WTC11 (cell line): ENCODE measurements at regions not wholly inside any gene's neighbourhood (a gene's known extent, or its start where the extent isn't known, plus 50 kb on each side); places are given as distances from the start of the nearest gene placed in this dataset.

Experiments used
- ARID4B ChIP-seq: sonication (generic); formaldehyde crosslinking; IDR thresholded peaks from 2 replicates; pipeline ENCODE4 v1.8.0; 2023; ENCODE audit warnings: missing genetic modification reagents, mild to moderate bottlenecking, borderline replicate concordance
- ESRRA ChIP-seq: sonication (generic); formaldehyde crosslinking; IDR thresholded peaks from 2 replicates; pipeline ENCODE4 v1.8.1; 2022; ENCODE audit warnings: mild to moderate bottlenecking, missing genetic modification reagents, borderline replicate concordance
- FOXK1 ChIP-seq: sonication (generic); formaldehyde crosslinking; IDR thresholded peaks from 2 replicates; pipeline ENCODE4 v1.8.0; 2022; ENCODE audit warnings: mild to moderate bottlenecking, moderate library complexity, missing genetic modification reagents
- GABPB1 ChIP-seq: sonication (generic); formaldehyde crosslinking; IDR thresholded peaks from 2 replicates; pipeline ENCODE4 v1.8.1; 2023; ENCODE audit warnings: mild to moderate bottlenecking, missing genetic modification reagents
- GRHL2 ChIP-seq: fragments of 250-450 bp; sonication (Bioruptor Pico); IDR thresholded peaks from 2 replicates; pipeline ENCODE4 v1.8.0; 2022; ENCODE audit warnings: mild to moderate bottlenecking, moderate library complexity; ENCODE audit not compliant: insufficient replicate concordance, severe bottlenecking
- JUN ChIP-seq: sonication (generic); formaldehyde crosslinking; IDR thresholded peaks from 2 replicates; pipeline ENCODE4 v1.8.0; 2023; ENCODE audit warnings: mild to moderate bottlenecking, missing genetic modification reagents
- KAT7 ChIP-seq: sonication (generic); formaldehyde crosslinking; IDR thresholded peaks from 2 replicates; pipeline ENCODE4 v1.8.1; 2023; ENCODE audit warnings: missing genetic modification reagents, mild to moderate bottlenecking, borderline replicate concordance
- MXD4 ChIP-seq: fragments of 250-450 bp; sonication (Bioruptor Pico); IDR thresholded peaks from 2 replicates; pipeline ENCODE4 v1.8.0; 2021; ENCODE audit warnings: mild to moderate bottlenecking, moderate library complexity, borderline replicate concordance
- OVOL2 ChIP-seq: fragments of 250-450 bp; sonication (Bioruptor Pico); IDR thresholded peaks from 2 replicates; pipeline ENCODE4 v1.9.0; 2021; ENCODE audit warnings: mild to moderate bottlenecking, borderline replicate concordance
- RELA ChIP-seq: sonication (generic); formaldehyde crosslinking; IDR thresholded peaks from 2 replicates; pipeline ENCODE4 v1.8.1; 2022; ENCODE audit warnings: missing genetic modification reagents, mild to moderate bottlenecking, borderline replicate concordance
- SMAD3 ChIP-seq: sonication (generic); formaldehyde crosslinking; IDR thresholded peaks from 2 replicates; pipeline ENCODE4 v1.8.0; 2022; ENCODE audit warnings: missing genetic modification reagents, mild to moderate bottlenecking, borderline replicate concordance
- TEAD4 ChIP-seq: sonication (generic); formaldehyde crosslinking; IDR thresholded peaks from 2 replicates; pipeline ENCODE4 v1.8.0; 2022; ENCODE audit warnings: mild to moderate bottlenecking, missing genetic modification reagents
- ZBTB21 ChIP-seq: sonication (generic); formaldehyde crosslinking; IDR thresholded peaks from 2 replicates; pipeline ENCODE4 v1.8.1; 2023; ENCODE audit warnings: mild to moderate bottlenecking, missing genetic modification reagents, borderline replicate concordance
- ZMAT4 ChIP-seq: fragments of 250-450 bp; sonication (Bioruptor Pico); IDR thresholded peaks from 2 replicates; pipeline ENCODE4 v1.9.0; 2021; ENCODE audit warnings: mild to moderate bottlenecking
- ZNF219 ChIP-seq: sonication (generic); formaldehyde crosslinking; IDR thresholded peaks from 2 replicates; pipeline ENCODE4 v1.8.0; 2023; ENCODE audit warnings: missing genetic modification reagents, mild to moderate bottlenecking, borderline replicate concordance
- ZNF281 ChIP-seq: sonication (generic); formaldehyde crosslinking; IDR thresholded peaks from 2 replicates; pipeline ENCODE4 v1.8.0; 2023; ENCODE audit warnings: mild to moderate bottlenecking, missing genetic modification reagents
- ZNF416 ChIP-seq: fragments of 250-450 bp; sonication (Bioruptor Pico); IDR thresholded peaks from 2 replicates; pipeline ENCODE4 v1.9.0; 2021; ENCODE audit warnings: mild to moderate bottlenecking, inconsistent platforms
- TF ChIP-seq, protein P1 (sequence below): sonication (generic); formaldehyde crosslinking; IDR thresholded peaks from 2 replicates; pipeline ENCODE4 v1.8.1; 2023; ENCODE audit warnings: mild to moderate bottlenecking, moderate library complexity, missing genetic modification reagents
- TF ChIP-seq, protein P2 (sequence below): fragments of 200-600 bp; IDR thresholded peaks from 2 replicates; pipeline ENCODE4 v1.8.0; 2022; ENCODE audit warnings: antibody characterized with exemption
- TF ChIP-seq, protein P3 (sequence below): fragments of 250-450 bp; sonication (Bioruptor Pico); IDR thresholded peaks from 2 replicates; pipeline ENCODE4 v1.8.0; 2021; ENCODE audit warnings: mild to moderate bottlenecking
- TF ChIP-seq, protein P4 (sequence below): sonication (generic); formaldehyde crosslinking; IDR thresholded peaks from 2 replicates; pipeline ENCODE4 v1.8.1; 2022; ENCODE audit warnings: mild to moderate bottlenecking, missing genetic modification reagents, moderate library complexity, borderline replicate concordance
- TF ChIP-seq, protein P5 (sequence below): sonication (generic); formaldehyde crosslinking; IDR thresholded peaks from 2 replicates; pipeline ENCODE4 v1.8.1; 2022; ENCODE audit warnings: low read depth, mild to moderate bottlenecking, moderate library complexity, missing genetic modification reagents, borderline replicate concordance

- TF ChIP-seq ARID4B: peak; percentile 6; the same call in 1 of the 2 replicates
- 0 out of 2 replicates have a peak, but pooled peaks have one; percentile 50 for TF ChIP-seq ZBTB21
- TF ChIP-seq, protein P1, sequence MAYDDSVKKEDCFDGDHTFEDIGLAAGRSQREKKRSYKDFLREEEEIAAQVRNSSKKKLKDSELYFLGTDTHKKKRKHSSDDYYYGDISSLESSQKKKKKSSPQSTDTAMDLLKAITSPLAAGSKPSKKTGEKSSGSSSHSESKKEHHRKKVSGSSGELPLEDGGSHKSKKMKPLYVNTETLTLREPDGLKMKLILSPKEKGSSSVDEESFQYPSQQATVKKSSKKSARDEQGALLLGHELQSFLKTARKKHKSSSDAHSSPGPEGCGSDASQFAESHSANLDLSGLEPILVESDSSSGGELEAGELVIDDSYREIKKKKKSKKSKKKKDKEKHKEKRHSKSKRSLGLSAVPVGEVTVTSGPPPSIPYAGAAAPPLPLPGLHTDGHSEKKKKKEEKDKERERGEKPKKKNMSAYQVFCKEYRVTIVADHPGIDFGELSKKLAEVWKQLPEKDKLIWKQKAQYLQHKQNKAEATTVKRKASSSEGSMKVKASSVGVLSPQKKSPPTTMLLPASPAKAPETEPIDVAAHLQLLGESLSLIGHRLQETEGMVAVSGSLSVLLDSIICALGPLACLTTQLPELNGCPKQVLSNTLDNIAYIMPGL (CRISPR knock-in tag): no peak
- TF ChIP-seq MXD4 (CRISPR knock-in tag): no peak
- peak; percentile 65; the same call in 1 of the 2 replicates for TF ChIP-seq ZNF219 (CRISPR knock-in tag)
- TF ChIP-seq, protein P2, sequence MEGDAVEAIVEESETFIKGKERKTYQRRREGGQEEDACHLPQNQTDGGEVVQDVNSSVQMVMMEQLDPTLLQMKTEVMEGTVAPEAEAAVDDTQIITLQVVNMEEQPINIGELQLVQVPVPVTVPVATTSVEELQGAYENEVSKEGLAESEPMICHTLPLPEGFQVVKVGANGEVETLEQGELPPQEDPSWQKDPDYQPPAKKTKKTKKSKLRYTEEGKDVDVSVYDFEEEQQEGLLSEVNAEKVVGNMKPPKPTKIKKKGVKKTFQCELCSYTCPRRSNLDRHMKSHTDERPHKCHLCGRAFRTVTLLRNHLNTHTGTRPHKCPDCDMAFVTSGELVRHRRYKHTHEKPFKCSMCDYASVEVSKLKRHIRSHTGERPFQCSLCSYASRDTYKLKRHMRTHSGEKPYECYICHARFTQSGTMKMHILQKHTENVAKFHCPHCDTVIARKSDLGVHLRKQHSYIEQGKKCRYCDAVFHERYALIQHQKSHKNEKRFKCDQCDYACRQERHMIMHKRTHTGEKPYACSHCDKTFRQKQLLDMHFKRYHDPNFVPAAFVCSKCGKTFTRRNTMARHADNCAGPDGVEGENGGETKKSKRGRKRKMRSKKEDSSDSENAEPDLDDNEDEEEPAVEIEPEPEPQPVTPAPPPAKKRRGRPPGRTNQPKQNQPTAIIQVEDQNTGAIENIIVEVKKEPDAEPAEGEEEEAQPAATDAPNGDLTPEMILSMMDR: no peak
- TF ChIP-seq ESRRA (CRISPR knock-in tag): peak; percentile 71
- TF ChIP-seq, protein P3, sequence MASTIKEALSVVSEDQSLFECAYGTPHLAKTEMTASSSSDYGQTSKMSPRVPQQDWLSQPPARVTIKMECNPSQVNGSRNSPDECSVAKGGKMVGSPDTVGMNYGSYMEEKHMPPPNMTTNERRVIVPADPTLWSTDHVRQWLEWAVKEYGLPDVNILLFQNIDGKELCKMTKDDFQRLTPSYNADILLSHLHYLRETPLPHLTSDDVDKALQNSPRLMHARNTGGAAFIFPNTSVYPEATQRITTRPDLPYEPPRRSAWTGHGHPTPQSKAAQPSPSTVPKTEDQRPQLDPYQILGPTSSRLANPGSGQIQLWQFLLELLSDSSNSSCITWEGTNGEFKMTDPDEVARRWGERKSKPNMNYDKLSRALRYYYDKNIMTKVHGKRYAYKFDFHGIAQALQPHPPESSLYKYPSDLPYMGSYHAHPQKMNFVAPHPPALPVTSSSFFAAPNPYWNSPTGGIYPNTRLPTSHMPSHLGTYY: no peak
- TF ChIP-seq OVOL2 (CRISPR knock-in tag): no peak
- no peak for TF ChIP-seq FOXK1 (CRISPR knock-in tag)
- TF ChIP-seq JUN: no peak; the same call in 1 of the 2 replicates
- no peak for TF ChIP-seq ZNF281
- TF ChIP-seq TEAD4 (CRISPR knock-in tag): no peak
- TF ChIP-seq ZMAT4 (CRISPR knock-in tag): no peak
- TF ChIP-seq GRHL2 (CRISPR knock-in tag): no peak
- peak; percentile 91 for TF ChIP-seq KAT7
- TF ChIP-seq, protein P4, sequence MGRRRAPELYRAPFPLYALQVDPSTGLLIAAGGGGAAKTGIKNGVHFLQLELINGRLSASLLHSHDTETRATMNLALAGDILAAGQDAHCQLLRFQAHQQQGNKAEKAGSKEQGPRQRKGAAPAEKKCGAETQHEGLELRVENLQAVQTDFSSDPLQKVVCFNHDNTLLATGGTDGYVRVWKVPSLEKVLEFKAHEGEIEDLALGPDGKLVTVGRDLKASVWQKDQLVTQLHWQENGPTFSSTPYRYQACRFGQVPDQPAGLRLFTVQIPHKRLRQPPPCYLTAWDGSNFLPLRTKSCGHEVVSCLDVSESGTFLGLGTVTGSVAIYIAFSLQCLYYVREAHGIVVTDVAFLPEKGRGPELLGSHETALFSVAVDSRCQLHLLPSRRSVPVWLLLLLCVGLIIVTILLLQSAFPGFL (CRISPR knock-in tag): no peak
- peak; percentile 82; the same call in 1 of the 2 replicates for TF ChIP-seq ZNF416 (CRISPR knock-in tag)
- no peak for TF ChIP-seq SMAD3 (CRISPR knock-in tag)
- TF ChIP-seq GABPB1 (CRISPR knock-in tag): no peak
- TF ChIP-seq, protein P5, sequence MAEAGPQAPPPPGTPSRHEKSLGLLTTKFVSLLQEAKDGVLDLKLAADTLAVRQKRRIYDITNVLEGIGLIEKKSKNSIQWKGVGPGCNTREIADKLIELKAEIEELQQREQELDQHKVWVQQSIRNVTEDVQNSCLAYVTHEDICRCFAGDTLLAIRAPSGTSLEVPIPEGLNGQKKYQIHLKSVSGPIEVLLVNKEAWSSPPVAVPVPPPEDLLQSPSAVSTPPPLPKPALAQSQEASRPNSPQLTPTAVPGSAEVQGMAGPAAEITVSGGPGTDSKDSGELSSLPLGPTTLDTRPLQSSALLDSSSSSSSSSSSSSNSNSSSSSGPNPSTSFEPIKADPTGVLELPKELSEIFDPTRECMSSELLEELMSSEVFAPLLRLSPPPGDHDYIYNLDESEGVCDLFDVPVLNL: peak; percentile 73; the same call in 1 of the 2 replicates
- 0 out of 2 replicates have a peak, but pooled peaks have one; percentile 70 for TF ChIP-seq RELA (CRISPR knock-in tag)
Observed at GRCh38 chr18:55779691-55780585, 191.9 kb upstream of the TCF4 start (continued).
